Loucy (cell line): ENCODE measurements at regions not wholly inside any gene's neighbourhood (a gene's known extent, or its start where the extent isn't known, plus 50 kb on each side); places are given as distances from the start of the nearest gene placed in this dataset.

Experiments used
- H2AFZ ChIP-seq: fragments of 200-600 bp; sonication (generic); 2 replicates; pipeline ENCODE4 v1.6.0; 2016; ENCODE audit warnings: antibody characterized with exemption, mild to moderate bottlenecking, low read length, moderate library complexity
- H3F3A ChIP-seq: fragments of 200-600 bp; 2 replicates; pipeline ENCODE4 v1.6.0; 2016; ENCODE audit warnings: antibody characterized with exemption, low read depth, mild to moderate bottlenecking
- H3K27me3 ChIP-seq: fragments of 200-600 bp; sonication (generic); 2 replicates; pipeline ENCODE4 v1.6.1; 2014; ENCODE audit warnings: low read length, mild to moderate bottlenecking; ENCODE audit not compliant: insufficient read depth, poor library complexity, severe bottlenecking
- H3K36me3 ChIP-seq: fragments of 200-600 bp; sonication (generic); 2 replicates; pipeline ENCODE4 v1.6.1; 2016; ENCODE audit warnings: low read length; ENCODE audit not compliant: insufficient read depth
- H3K4me1 ChIP-seq: fragments of 200-600 bp; sonication (generic); 2 replicates; pipeline ENCODE4 v1.5.1; 2014; ENCODE audit warnings: low read length, mild to moderate bottlenecking; ENCODE audit not compliant: insufficient read depth, poor library complexity, severe bottlenecking
- H3K4me2 ChIP-seq: fragments of 200-600 bp; sonication (generic); 2 replicates; pipeline ENCODE4 v1.6.0; 2014; ENCODE audit warnings: antibody characterized with exemption, low read length, low read depth, mild to moderate bottlenecking; ENCODE audit not compliant: poor library complexity, severe bottlenecking
- H3K4me3 ChIP-seq: fragments of 200-600 bp; sonication (generic); 2 replicates; pipeline ENCODE4 v1.5.1; 2014; ENCODE audit warnings: low read length, mild to moderate bottlenecking, mixed read lengths; ENCODE audit not compliant: poor library complexity, severe bottlenecking
- H3K79me2 ChIP-seq: fragments of 200-600 bp; sonication (generic); 2 replicates; pipeline ENCODE4 v1.6.1; 2014; ENCODE audit warnings: low read length; ENCODE audit not compliant: insufficient read depth
- H3K9ac ChIP-seq: fragments of 200-600 bp; sonication (generic); 2 replicates; pipeline ENCODE4 v1.6.0; 2014; ENCODE audit warnings: mild to moderate bottlenecking, low read depth, low read length, moderate library complexity; ENCODE audit not compliant: poor library complexity, severe bottlenecking
- H3K9me2 ChIP-seq: fragments of 200-600 bp; sonication (generic); replicated peaks from 2 replicates; pipeline ENCODE4 v1.6.1; 2016; ENCODE audit warnings: low read depth, low read length, mixed read lengths
- H3K9me3 ChIP-seq: fragments of 200-600 bp; sonication (generic); 2 replicates; pipeline ENCODE4 v1.6.1; 2014; ENCODE audit warnings: mild to moderate bottlenecking, antibody characterized with exemption, low read length, low read depth; ENCODE audit not compliant: insufficient read depth
- H4K20me1 ChIP-seq: fragments of 200-600 bp; sonication (generic); 2 replicates; pipeline ENCODE4 v1.6.0; 2014; ENCODE audit warnings: antibody characterized with exemption, low read length, mild to moderate bottlenecking; ENCODE audit not compliant: insufficient read depth, poor library complexity, severe bottlenecking
- CTCF ChIP-seq: fragments of 200-600 bp; sonication (generic); conservative IDR thresholded peaks from 2 replicates; pipeline ENCODE4 v1.5.1; 2014; ENCODE audit warnings: mild to moderate bottlenecking, antibody characterized with exemption, low read length
- EZH2phosphoT487 ChIP-seq: fragments of 200-600 bp; IDR thresholded peaks from 2 replicates; pipeline ENCODE4 v1.6.1; 2018; ENCODE audit warnings: antibody characterized with exemption, mild to moderate bottlenecking, moderate library complexity, borderline replicate concordance

DNA sequence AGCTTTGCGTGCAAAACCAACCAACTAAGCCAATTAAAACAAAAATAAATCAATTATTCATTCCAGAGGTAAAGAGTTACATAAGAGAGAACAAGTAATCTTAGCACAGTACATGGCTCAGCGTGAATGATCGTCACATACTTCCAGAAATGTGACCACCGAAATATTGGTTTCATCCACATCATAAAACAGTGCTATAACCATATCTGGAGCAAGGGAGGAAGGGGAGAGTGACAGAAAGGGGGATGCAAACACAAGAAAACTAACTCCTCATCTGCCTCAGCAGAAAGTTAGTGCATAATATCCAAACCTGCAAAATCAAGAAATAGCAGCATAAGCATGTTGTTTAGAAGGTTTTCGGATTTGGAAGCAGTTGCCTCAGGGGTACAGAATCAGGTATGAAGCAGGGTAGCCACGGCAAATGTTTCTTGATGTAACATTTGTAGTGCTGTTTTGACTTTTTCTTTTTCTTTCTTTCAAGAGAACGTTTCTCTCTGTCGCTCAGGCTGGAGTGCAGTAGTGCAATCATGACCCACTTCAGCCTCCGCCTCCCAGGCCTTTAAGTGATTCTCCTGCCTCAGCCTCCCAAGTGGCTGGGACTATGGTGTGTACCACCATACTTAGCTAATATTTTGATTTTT lies 93.9 kb upstream of the EGLN3 start:
- H3K79me2 ChIP-seq = no peaks in the 10 kb centered on the region
- H3K9ac ChIP-seq = no peak overlapping the region
- H3K27me3 ChIP-seq = no peaks in the 10 kb centered on the region
- H3K36me3 ChIP-seq = no peaks in the 10 kb centered on the region
- no peaks in the 10 kb centered on the region for H3F3A ChIP-seq
- H4K20me1 ChIP-seq = no peaks in the 10 kb centered on the region
- no peak overlapping the region for H3K4me3 ChIP-seq
- H3K9me2 ChIP-seq = no peaks in the 10 kb centered on the region
- H3K9me3 ChIP-seq = no peaks in the 10 kb centered on the region; the same call in 1 of the 2 replicates
- no peaks in the 10 kb centered on the region for H3K4me1 ChIP-seq
- no peak for TF ChIP-seq CTCF
- no peak for TF ChIP-seq EZH2phosphoT487
- no peak overlapping the region for H2AFZ ChIP-seq
- no peak overlapping the region for H3K4me2 ChIP-seq

DNA sequence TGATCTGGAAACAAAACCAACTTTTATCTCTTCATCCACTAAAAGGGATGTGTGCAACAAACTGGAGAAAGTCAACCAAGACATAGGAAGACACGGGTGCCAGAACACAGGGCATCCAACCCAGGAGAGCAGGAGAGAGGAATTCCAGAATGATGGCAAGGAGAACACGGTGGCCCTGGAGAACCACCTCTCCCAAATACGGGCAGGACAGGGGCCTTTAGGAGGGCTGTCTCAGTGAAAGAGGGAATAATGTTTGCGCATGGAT lies 93.4 kb upstream of the EGLN3 start:
- Histone ChIP-seq H4K20me1 (no peaks in the 10 kb centered on the region), H3K9ac (no peak overlapping the region), H3K9me2 (no peaks in the 10 kb centered on the region), H3K4me2 (no peak overlapping the region), H3K36me3 (no peaks in the 10 kb centered on the region), H3K79me2 (no peaks in the 10 kb centered on the region), H2AFZ (no peak overlapping the region), H3K4me1 (no peaks in the 10 kb centered on the region), H3F3A (no peaks in the 10 kb centered on the region), H3K9me3 (no peaks in the 10 kb centered on the region; the same call in 1 of the 2 replicates), H3K4me3 (no peak overlapping the region), H3K27me3 (no peaks in the 10 kb centered on the region)
- TF ChIP-seq EZH2phosphoT487 (no peak), CTCF (no peak)

DNA sequence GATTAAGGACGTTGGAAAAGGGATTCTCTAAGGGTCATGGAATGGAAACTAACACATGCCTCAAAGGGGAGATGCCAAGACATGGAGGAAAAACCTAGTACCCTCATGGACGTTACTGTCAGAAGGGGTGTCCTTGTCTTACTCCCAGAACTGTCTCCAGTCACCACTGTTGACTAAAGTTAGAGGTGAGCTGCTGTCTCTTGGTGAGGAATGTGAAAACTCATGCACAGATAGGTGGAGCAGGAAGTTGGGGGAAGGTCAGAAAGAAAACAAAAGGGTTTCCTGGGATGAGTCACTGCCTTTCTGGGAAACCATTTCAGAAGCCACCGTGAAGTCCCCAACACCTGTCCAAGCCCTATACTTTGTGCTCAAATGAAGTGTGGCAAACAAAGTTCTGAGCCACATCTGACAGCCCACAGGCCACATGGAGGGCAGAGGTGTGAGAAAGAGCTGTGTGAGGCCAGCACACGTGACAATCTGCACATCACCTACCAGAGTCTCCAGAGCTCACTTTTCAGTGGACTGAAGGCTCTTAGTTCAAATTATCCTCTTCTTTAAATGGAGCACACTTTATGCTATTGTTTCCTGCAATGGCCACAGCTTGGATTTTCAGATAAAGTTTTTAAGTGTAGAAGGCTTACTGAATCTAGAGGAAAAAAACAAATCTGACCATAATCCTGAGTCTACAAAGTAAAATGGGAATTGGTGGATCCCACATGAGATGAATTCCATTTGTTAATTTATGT lies 92.9 kb upstream of the EGLN3 start:
- no peaks in the 10 kb centered on the region for H4K20me1 ChIP-seq
- H3K4me3 ChIP-seq = no peak overlapping the region
- H3K4me2 ChIP-seq = no peak overlapping the region
- H3K9ac ChIP-seq = no peak overlapping the region
- no peak for TF ChIP-seq EZH2phosphoT487
- TF ChIP-seq CTCF = no peak
- H3K27me3 ChIP-seq = no peaks in the 10 kb centered on the region
- H3K9me2 ChIP-seq = no peaks in the 10 kb centered on the region
- no peak overlapping the region for H2AFZ ChIP-seq
- no peaks in the 10 kb centered on the region for H3K36me3 ChIP-seq
- no peaks in the 10 kb centered on the region; the same call in 1 of the 2 replicates for H3K9me3 ChIP-seq
- no peaks in the 10 kb centered on the region for H3F3A ChIP-seq
- no peaks in the 10 kb centered on the region for H3K79me2 ChIP-seq
- H3K4me1 ChIP-seq = no peaks in the 10 kb centered on the region
